Mesenchymal stem cell (in vitro differentiated cells and primary cell): ENCODE measurements at regions not wholly inside any gene's neighbourhood (a gene's known extent, or its start where the extent isn't known, plus 50 kb on each side); places are given as distances from the start of the nearest gene placed in this dataset.

Experiments used
- DNase-seq: peaks from one replicate; pipeline ENCODE4 v3.0.0-alpha.2; 2013
- H2AFZ ChIP-seq: one replicate; pipeline ENCODE4 v1.6.1; 2013; ENCODE audit warnings: low read depth, mild to moderate bottlenecking, control low read depth, inconsistent platforms, low read length, moderate library complexity
- H2AK5ac ChIP-seq: 2 replicates; pipeline ENCODE4 v1.6.1; 2013; ENCODE audit warnings: low read length, moderate library complexity, mild to moderate bottlenecking, inconsistent platforms; ENCODE audit not compliant: severe bottlenecking
- H2BK120ac ChIP-seq: one replicate; pipeline ENCODE4 v1.6.1; 2013; ENCODE audit warnings: low read depth, mild to moderate bottlenecking, inconsistent platforms, low read length, moderate library complexity
- H2BK12ac ChIP-seq, 2 experiments: one replicate each; pipeline ENCODE4 v1.6.1; 2013; ENCODE audit warnings: inconsistent platforms in 2 of 2, low read length in 2 of 2, mild to moderate bottlenecking in 2 of 2, moderate library complexity in 2 of 2, control low read depth in 1 of 2
- H2BK15ac ChIP-seq: one replicate; pipeline ENCODE4 v1.6.1; 2013; ENCODE audit warnings: mild to moderate bottlenecking, low read depth, inconsistent platforms; ENCODE audit not compliant: poor library complexity, severe bottlenecking
- H2BK5ac ChIP-seq: 2 replicates; pipeline ENCODE4 v1.6.1; 2013; ENCODE audit warnings: low read depth, mild to moderate bottlenecking, low read length, control low read depth, inconsistent platforms; ENCODE audit not compliant: poor library complexity, severe bottlenecking
- H3K14ac ChIP-seq, 2 experiments: one replicate each; pipeline ENCODE4 v1.6.1; 2013; ENCODE audit warnings: inconsistent platforms in 2 of 2, low read length in 2 of 2, control low read depth in 1 of 2, mild to moderate bottlenecking in 1 of 2, moderate library complexity in 1 of 2
- H3K18ac ChIP-seq, 2 experiments: one replicate each; pipeline ENCODE4 v1.6.1; 2013; ENCODE audit warnings: inconsistent platforms in 2 of 2, low read length in 2 of 2, control low read depth in 1 of 2, low read depth in 1 of 2, mild to moderate bottlenecking in 1 of 2
- H3K23ac ChIP-seq, 2 experiments: one replicate each; pipeline ENCODE4 v1.6.1; 2013; ENCODE audit warnings: inconsistent platforms in 2 of 2, low read length in 2 of 2, mild to moderate bottlenecking in 2 of 2, moderate library complexity in 2 of 2, control low read depth in 1 of 2
- H3K27ac ChIP-seq: 2 replicates; pipeline ENCODE4 v1.5.1; 2013; ENCODE audit warnings: mild to moderate bottlenecking, moderate library complexity, low read length, control low read depth, inconsistent platforms; ENCODE audit not compliant: poor library complexity, severe bottlenecking
- H3K27me3 ChIP-seq, 2 experiments: 2 replicates each; pipeline versions ENCODE4 v1.6.1 to v1.7.0; 2013; ENCODE audit warnings: low read length in 2 of 2, mild to moderate bottlenecking in 2 of 2, moderate library complexity in 2 of 2, control low read depth in 1 of 2, inconsistent platforms in 1 of 2; ENCODE audit not compliant: control insufficient read depth in 1 of 2, insufficient read depth in 1 of 2
- H3K36me3 ChIP-seq, 2 experiments: 2 replicates each; pipeline versions ENCODE4 v1.6.1 to v1.7.0; 2013; ENCODE audit warnings: low read length in 2 of 2, control low read depth in 1 of 2, inconsistent platforms in 1 of 2, low read depth in 1 of 2, mild to moderate bottlenecking in 1 of 2; ENCODE audit not compliant: insufficient read depth in 2 of 2, control insufficient read depth in 1 of 2
- H3K4ac ChIP-seq, 2 experiments: one replicate each; pipeline ENCODE4 v1.6.1; 2013; ENCODE audit warnings: inconsistent platforms in 2 of 2, low read length in 2 of 2, mild to moderate bottlenecking in 2 of 2, moderate library complexity in 2 of 2, control low read depth in 1 of 2, low read depth in 1 of 2
- H3K4me1 ChIP-seq: 2 replicates; pipeline ENCODE4 v1.6.1; 2013; ENCODE audit warnings: low read depth, low read length, control low read depth; ENCODE audit not compliant: control insufficient read depth, insufficient read depth
- H3K4me2 ChIP-seq: 2 replicates; pipeline ENCODE4 v1.6.1; 2013; ENCODE audit warnings: low read length, mild to moderate bottlenecking, inconsistent platforms; ENCODE audit not compliant: poor library complexity, severe bottlenecking
- H3K4me3 ChIP-seq, 2 experiments: 2 replicates each; pipeline versions ENCODE4 v1.5.1 to v1.7.0; 2013; ENCODE audit warnings: low read length in 2 of 2, mild to moderate bottlenecking in 2 of 2, control low read depth in 1 of 2, low read depth in 1 of 2; ENCODE audit not compliant: insufficient read depth in 1 of 2
- H3K79me1 ChIP-seq: replicated peaks from 2 replicates; pipeline ENCODE4 v1.6.1; 2013; ENCODE audit warnings: mild to moderate bottlenecking, control low read depth, low read length, inconsistent platforms; ENCODE audit not compliant: poor library complexity, severe bottlenecking
- H3K9ac ChIP-seq: 2 replicates; pipeline ENCODE4 v1.7.0; 2013; ENCODE audit warnings: mild to moderate bottlenecking, low read length, moderate library complexity
- H3K9me3 ChIP-seq: 2 replicates; pipeline ENCODE4 v1.7.0; 2013; ENCODE audit warnings: mild to moderate bottlenecking, low read length; ENCODE audit not compliant: control insufficient read depth
- H4K8ac ChIP-seq: one replicate; pipeline ENCODE4 v1.6.1; 2013; ENCODE audit warnings: inconsistent platforms, mild to moderate bottlenecking, low read length, moderate library complexity
- H4K91ac ChIP-seq: one replicate; pipeline ENCODE4 v1.6.1; 2013; ENCODE audit warnings: mild to moderate bottlenecking, low read length, inconsistent platforms
- WGBS: methylation state at CpG from one replicate; pipeline ENCODE4 v1.1.7; 2013; ENCODE audit warnings: mixed read lengths; 5-methylcytosine and 5-hydroxymethylcytosine counted together

DNA sequence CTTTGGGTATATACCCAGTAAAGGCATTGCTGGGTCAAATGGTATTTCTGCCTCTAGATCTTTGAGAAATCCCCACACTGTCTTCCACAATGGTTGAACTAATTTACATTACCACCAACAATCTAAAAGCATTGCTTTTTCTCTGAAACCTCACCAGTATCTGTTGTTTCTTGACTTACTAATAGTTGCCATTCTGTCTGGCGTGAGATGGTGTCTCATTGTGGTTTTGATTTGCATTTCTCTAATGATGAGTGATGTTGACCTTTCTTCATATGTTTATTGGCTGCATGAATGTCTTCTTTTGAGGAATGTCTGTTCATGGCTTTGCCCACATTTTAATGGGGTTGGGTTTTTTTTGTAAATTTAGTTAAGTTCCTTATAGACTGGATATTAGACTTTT, 382.6 kb upstream of the ZNF804A start:
- H2BK12ac ChIP-seq = no peak overlapping the region
- no peaks in the 10 kb centered on the region for H3K36me3 ChIP-seq
- WGBS = 90% methylated on average over 1 of the region's 1 CpG

DNA sequence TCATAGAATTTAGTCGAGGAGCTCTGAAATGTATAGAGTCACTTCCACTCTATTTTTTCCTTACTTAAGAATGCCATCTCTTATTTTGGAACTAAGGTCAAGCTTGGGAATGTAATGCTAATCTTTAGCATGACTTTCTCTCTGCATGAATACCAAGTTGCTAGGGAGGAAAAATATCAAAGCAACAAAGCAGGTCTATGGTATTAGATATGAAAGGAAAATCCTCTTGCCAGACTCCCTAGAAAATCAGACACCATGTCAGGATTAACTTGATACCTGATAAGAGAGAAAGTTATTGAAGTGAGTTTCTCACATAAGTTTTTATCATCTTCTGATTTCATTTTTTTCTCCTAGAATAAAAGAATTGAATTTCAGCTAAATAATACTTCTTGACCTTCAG, 341.7 kb upstream of the ZNF804A start:
- no peak overlapping the region for H2AK5ac ChIP-seq
- H3K9me3 ChIP-seq = no peaks in the 10 kb centered on the region
- H3K23ac ChIP-seq = no peak overlapping the region
- no peak overlapping the region for H2BK120ac ChIP-seq
- H3K27ac ChIP-seq = no peak overlapping the region
- H3K36me3 ChIP-seq = no peaks in the 10 kb centered on the region
- no peak overlapping the region for H3K9ac ChIP-seq
- H3K18ac ChIP-seq = no peak overlapping the region
- no peak overlapping the region for H2BK12ac ChIP-seq
- no peak overlapping the region for H3K4ac ChIP-seq
- H4K8ac ChIP-seq = no peak overlapping the region
- no peaks in the 10 kb centered on the region for H3K4me1 ChIP-seq
- H2BK5ac ChIP-seq = no peak overlapping the region
- no peak overlapping the region for H4K91ac ChIP-seq
- no peak overlapping the region for H3K14ac ChIP-seq
- DNase-seq = no peak
- H3K27me3 ChIP-seq = no peaks in the 10 kb centered on the region
- no peaks in the 10 kb centered on the region for H3K79me1 ChIP-seq
- no peak overlapping the region for H2BK15ac ChIP-seq
- no peak overlapping the region for H3K4me3 ChIP-seq
- H2AFZ ChIP-seq = no peak overlapping the region
- no peak overlapping the region for H3K4me2 ChIP-seq
- no CpG with 5 or more reads among the region's 1 CpG for WGBS

More for the DNA sequence above, 382.6 kb upstream of the ZNF804A start:
- Histone ChIP-seq H4K8ac (no peak overlapping the region), H2AFZ (no peak overlapping the region), H3K9ac (no peak overlapping the region), H3K14ac (no peak overlapping the region), H4K91ac (no peak overlapping the region), H3K4ac (no peak overlapping the region), H3K27me3 (no peaks in the 10 kb centered on the region), H2BK5ac (no peak overlapping the region), H3K79me1 (no peaks in the 10 kb centered on the region), H3K4me3 (no peak overlapping the region), H3K9me3 (peaks cover 8% of the 10 kb centered on the region), H3K27ac (no peak overlapping the region), H3K4me2 (no peak overlapping the region), H3K23ac (no peak overlapping the region), H2BK15ac (no peak overlapping the region), H2AK5ac (no peak overlapping the region), H3K18ac (no peak overlapping the region), H3K4me1 (no peaks in the 10 kb centered on the region), H2BK120ac (no peak overlapping the region)
- DNase-seq = no peak

DNA sequence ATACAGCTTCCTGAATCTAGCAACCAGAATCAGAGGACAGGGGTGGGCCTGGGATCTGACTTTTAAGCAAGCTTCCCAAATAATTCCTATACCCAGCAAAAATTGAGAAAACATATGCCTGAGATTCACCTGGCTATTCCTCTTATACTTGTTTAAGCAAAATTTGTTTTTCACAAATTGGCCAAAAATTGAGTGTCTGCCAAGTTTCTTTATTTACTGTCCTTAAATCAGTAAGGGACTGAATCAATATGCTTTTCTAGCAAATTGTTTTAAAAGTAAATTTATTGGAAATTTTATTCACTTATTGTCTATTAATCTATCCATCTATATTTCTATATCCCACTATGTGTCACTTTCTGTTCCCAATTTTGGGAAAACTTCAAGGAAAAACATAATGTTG, 337.0 kb upstream of the ZNF804A start:
- H3K4ac ChIP-seq = no peak overlapping the region
- no peak overlapping the region for H2BK120ac ChIP-seq
- no peak overlapping the region for H3K23ac ChIP-seq
- H3K18ac ChIP-seq = no peak overlapping the region
- no peak overlapping the region for H4K91ac ChIP-seq
- no peak overlapping the region for H3K27ac ChIP-seq
- H3K9me3 ChIP-seq = no peaks in the 10 kb centered on the region
- no peak overlapping the region for H3K9ac ChIP-seq
- H3K79me1 ChIP-seq = no peaks in the 10 kb centered on the region
- no peak overlapping the region for H4K8ac ChIP-seq
- H3K36me3 ChIP-seq = no peaks in the 10 kb centered on the region
- H2AK5ac ChIP-seq = no peak overlapping the region
- DNase-seq = no peak
- no peak overlapping the region for H2BK5ac ChIP-seq
- no peak overlapping the region for H2BK12ac ChIP-seq
- H3K4me1 ChIP-seq = no peaks in the 10 kb centered on the region
- no peak overlapping the region for H2BK15ac ChIP-seq
- no peaks in the 10 kb centered on the region for H3K27me3 ChIP-seq
- no peak overlapping the region for H3K14ac ChIP-seq
- no peak overlapping the region for H2AFZ ChIP-seq
- H3K4me3 ChIP-seq = no peak overlapping the region
- H3K4me2 ChIP-seq = no peak overlapping the region

DNA sequence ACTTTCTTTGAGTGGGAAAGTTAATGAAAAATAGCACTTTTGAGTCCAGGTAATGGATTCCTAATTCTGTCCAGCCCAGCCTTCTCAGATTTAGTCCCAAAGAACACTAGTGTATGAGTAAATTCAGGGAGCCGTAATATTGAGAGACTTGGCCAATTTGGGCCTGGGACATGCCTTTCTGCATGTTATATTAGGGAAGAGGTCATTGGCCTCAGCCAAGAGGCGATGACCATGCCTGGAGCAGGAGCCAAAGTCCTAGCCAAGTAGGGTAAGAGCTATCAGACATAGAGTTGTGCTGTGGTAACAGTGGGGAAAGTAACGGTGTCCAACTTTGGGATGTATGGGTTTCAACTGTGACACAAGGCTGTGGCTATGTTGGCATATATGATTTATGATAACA, 336.5 kb upstream of the ZNF804A start:
- Histone ChIP-seq H2AK5ac (no peak overlapping the region), H3K9me3 (no peaks in the 10 kb centered on the region), H3K4ac (no peak overlapping the region), H2AFZ (no peak overlapping the region), H2BK120ac (no peak overlapping the region), H3K14ac (no peak overlapping the region), H2BK5ac (no peak overlapping the region), H3K79me1 (no peaks in the 10 kb centered on the region), H3K9ac (no peak overlapping the region), H3K27me3 (no peaks in the 10 kb centered on the region), H3K18ac (no peak overlapping the region), H3K27ac (no peak overlapping the region), H3K23ac (no peak overlapping the region), H3K4me1 (no peaks in the 10 kb centered on the region), H4K8ac (no peak overlapping the region), H3K4me2 (no peak overlapping the region), H4K91ac (no peak overlapping the region), H3K36me3 (no peaks in the 10 kb centered on the region), H2BK12ac (no peak overlapping the region), H3K4me3 (no peak overlapping the region), H2BK15ac (no peak overlapping the region)
- no peak for DNase-seq
- 78% methylated on average over 2 of the region's 3 CpGs for WGBS
